Stomach smooth muscle (tissue), 2 donors: ENCODE measurements at regions not wholly inside any gene's neighbourhood (a gene's known extent, or its start where the extent isn't known, plus 50 kb on each side); places are given as distances from the start of the nearest gene placed in this dataset.
"Not testable (repeated sequence)": the region's sequence is repeated elsewhere in the genome, so short reads cannot be mapped to it uniquely, and the experiment has no call there.

ENCODE experiments used
- H3K27ac ChIP-seq: one replicate; pipeline ENCODE4 v1.7.0; 2013; ENCODE audit warnings: mild to moderate bottlenecking, low read length, inconsistent platforms
- H3K27me3 ChIP-seq, 2 donors: one replicate each; pipeline ENCODE4 v1.7.0; 2013; ENCODE audit warnings: low read length in 2 of 2; ENCODE audit not compliant: insufficient read depth in 2 of 2, control insufficient read depth in 1 of 2
- H3K36me3 ChIP-seq, 2 donors: one replicate each; pipeline ENCODE4 v1.7.0; 2013; ENCODE audit warnings: low read length in 2 of 2; ENCODE audit not compliant: control insufficient read depth in 2 of 2, insufficient read depth in 2 of 2
- H3K4me1 ChIP-seq: one replicate; pipeline ENCODE4 v1.7.0; 2013; ENCODE audit warnings: low read length; ENCODE audit not compliant: control insufficient read depth, insufficient read depth
- H3K4me3 ChIP-seq, 2 donors: one replicate each; pipeline ENCODE4 v1.7.0; 2013; ENCODE audit warnings: low read length in 2 of 2
- H3K9ac ChIP-seq, 2 donors: one replicate each; pipeline ENCODE4 v1.7.0; 2013; ENCODE audit warnings: low read length in 2 of 2, mild to moderate bottlenecking in 1 of 2
- H3K9me3 ChIP-seq, 2 donors: one replicate each; pipeline ENCODE4 v1.7.0; 2013; ENCODE audit warnings: low read length in 2 of 2; ENCODE audit not compliant: control insufficient read depth in 2 of 2
- donor health status: healthy.
- donor health status: Pancreatic carcinoma.

DNA sequence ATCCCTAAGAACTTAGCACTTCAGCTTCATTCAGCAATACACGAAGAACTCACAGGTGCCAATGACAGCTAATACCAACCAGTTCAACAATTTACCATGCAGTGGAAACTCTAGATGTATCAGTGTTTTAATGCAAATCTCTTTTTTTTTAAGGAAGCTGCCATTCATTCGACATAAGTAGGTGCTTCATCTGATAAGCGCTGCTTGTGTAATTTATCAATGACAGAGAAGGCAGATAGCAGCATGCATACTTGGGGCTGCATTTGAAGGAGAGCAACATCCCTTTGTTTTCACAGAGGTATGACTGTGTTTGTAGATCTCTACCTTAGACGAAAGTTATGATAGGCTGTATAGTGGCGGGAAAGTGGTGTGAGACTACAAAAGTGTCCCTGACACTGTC, 977.1 kb downstream of the AACS start:
- no peaks in the 10 kb centered on the region for H3K27me3 ChIP-seq
- no peaks in the 10 kb centered on the region for H3K9me3 ChIP-seq
- H3K9ac ChIP-seq, result no peak overlapping the region
- no peak overlapping the region for H3K27ac ChIP-seq
- no peak overlapping the region for H3K4me3 ChIP-seq
- H3K36me3 ChIP-seq, result no peaks in the 10 kb centered on the region
- no peaks in the 10 kb centered on the region for H3K4me1 ChIP-seq

DNA sequence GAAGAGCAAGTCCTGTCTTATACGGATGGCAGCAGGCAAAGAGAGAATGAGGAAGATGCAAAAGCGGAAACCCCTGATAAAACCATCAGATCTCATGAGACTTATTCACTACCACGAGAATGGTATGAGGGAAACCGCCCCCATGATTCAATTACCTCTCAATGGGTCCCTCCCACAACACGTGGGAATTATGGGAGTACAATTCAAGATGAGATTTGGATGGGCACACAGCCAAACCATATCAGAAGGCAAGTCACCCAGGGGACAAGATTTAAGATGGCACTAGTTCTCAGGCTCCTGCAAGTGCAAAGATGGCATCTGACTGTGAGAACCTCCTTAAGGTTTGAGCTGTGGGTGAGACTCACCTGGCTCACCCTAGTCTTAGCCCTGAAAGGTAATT, 984.3 kb downstream of the AACS start:
- H3K27ac ChIP-seq, result not testable (repeated sequence)

DNA sequence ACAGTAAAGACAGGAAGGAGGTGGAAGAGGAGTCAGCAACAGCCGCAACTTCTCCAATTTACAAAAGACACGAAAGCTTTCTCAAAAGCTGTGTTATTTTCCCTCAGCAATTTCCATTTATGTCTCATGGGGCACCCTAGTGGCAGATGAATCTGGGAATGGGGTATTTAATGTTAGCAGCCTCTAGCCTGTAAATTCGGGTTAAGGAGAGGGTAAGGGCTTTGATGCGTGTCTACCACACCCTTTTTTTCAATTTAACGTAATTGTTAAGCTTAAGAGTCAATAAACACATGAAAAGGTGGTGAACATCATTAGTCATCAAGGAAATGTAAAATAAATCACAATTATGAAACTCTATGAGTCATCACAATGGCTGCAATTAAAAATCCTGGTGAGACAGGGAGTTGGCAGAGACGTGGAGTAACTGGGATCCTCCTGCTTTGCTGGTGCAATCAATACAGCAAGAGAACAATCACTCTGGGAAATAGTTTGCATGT, 986.4 kb downstream of the AACS start:
- no peak overlapping the region for H3K27ac ChIP-seq
- H3K9me3 ChIP-seq, result no peaks in the 10 kb centered on the region
- no peak overlapping the region for H3K4me3 ChIP-seq
- H3K9ac ChIP-seq, result no peak overlapping the region
- H3K36me3 ChIP-seq, result no peaks in the 10 kb centered on the region
- H3K27me3 ChIP-seq, result no peaks in the 10 kb centered on the region
- no peaks in the 10 kb centered on the region for H3K4me1 ChIP-seq

More for the DNA sequence above, 984.3 kb downstream of the AACS start:
- not testable (repeated sequence) for H3K9ac ChIP-seq, H3K36me3 ChIP-seq, H3K4me3 ChIP-seq, H3K27me3 ChIP-seq, H3K9me3 ChIP-seq, H3K4me1 ChIP-seq

DNA sequence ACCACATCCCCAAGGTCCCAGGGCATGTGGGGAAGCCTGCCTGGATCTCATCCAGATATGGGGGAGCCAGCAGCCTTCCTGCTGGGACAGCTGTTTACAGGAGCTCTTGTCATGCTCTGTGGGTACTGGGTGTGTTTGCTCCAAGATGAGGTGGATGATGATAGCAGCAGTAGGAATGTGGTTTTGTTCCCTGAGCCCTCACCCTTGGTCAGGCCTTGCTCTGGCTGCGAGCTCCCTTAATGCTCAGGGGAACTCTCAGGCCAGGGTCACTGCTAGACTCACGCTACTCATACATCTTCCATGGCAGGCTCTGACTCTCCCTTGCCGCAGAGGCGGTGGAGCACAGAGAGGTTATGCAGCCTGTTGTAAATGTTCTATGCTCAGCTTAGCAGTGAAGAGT, 990.3 kb downstream of the AACS start:
- H3K27me3 ChIP-seq, result no peaks in the 10 kb centered on the region

DNA sequence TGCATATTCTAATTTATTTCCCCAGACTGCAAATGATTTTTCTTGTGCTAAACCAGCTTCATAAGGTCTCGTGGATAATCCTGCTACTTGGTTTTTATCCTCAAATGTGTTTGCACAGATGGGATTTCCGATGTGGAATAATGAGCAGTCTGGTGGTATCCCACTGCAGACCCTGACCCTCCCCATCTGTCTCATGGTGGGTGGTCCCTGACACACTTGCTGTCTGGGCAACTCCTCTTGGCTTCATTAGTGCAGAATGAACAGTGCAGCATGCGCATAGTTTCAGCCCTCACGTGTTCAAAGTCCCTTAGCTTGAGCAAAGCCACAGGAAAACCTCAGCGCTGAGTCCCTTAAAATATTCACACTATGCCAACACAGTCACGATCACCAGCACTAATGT, 996.5 kb downstream of the AACS start:
- H3K4me3 ChIP-seq, result no peak overlapping the region
- no peak overlapping the region for H3K27ac ChIP-seq
- H3K9me3 ChIP-seq, result peaks cover 4% of the 10 kb centered on the region in 2 donors
- no peak overlapping the region for H3K9ac ChIP-seq
- no peaks in the 10 kb centered on the region for H3K4me1 ChIP-seq
- no peaks in the 10 kb centered on the region for H3K36me3 ChIP-seq
- H3K27me3 ChIP-seq, result no peaks in the 10 kb centered on the region

More for the DNA sequence above, 990.3 kb downstream of the AACS start:
- no peaks in the 10 kb centered on the region for H3K9me3 ChIP-seq
- no peaks in the 10 kb centered on the region for H3K36me3 ChIP-seq
- H3K9ac ChIP-seq, result no peak overlapping the region
- no peaks in the 10 kb centered on the region for H3K4me1 ChIP-seq
- no peak overlapping the region for H3K4me3 ChIP-seq
- no peak overlapping the region for H3K27ac ChIP-seq

DNA sequence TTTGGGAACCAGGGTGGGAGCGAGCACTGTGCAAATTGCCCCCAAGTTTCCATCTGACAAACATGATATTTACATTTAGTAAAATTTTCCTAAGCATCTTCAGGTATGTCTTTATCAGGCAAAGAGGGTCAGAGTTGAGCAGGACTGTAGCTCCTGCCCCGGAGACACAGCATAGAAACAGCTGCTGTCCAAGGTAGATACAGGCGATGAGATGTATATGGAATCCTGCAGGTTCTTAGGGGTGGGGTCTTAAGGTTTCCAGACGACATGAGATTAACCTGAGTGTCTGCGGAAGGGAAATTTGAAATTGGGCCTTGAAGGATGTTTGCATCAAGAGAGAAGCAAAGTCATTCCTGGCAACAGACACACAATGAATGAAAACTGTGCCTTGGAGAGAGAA, 998.8 kb downstream of the AACS start:
- H3K36me3 ChIP-seq, result no peaks in the 10 kb centered on the region
- H3K27ac ChIP-seq, result no peak overlapping the region
- no peak overlapping the region for H3K4me3 ChIP-seq
- no peaks in the 10 kb centered on the region for H3K4me1 ChIP-seq
- peaks cover 4% of the 10 kb centered on the region in 2 donors for H3K9me3 ChIP-seq
- no peaks in the 10 kb centered on the region for H3K27me3 ChIP-seq
- no peak overlapping the region for H3K9ac ChIP-seq

DNA sequence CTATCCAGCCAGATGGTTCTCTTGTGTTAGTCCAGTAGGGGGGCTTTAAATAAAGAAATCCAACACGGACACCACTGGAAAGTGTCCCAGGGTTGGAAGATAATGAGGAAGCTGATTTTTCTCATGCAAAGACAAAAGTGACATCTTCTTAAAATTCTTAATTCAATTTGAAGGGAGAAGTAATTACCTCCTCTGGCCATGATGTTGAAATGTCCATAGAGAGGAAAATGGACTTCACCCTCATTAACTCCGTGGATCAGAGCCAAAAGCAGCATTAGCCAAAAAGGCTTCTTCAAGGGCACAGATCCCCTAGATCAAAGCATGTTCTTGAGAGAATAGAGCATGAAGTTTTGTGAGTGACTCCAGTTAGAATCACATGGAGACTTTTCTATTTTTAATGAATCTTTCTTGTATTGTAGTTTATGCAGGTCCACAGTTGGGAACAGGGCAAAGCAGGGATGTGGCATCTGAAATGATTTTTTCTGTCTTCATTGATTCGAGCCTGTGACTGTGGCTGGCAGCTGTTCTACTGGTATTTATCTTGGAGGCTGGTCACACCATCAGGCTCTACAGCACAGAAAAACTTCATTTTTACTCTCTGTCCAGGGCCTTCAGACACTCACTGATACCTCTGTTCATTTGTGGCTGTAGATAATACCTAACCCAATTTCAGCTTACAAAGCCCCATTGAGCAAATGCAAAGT, 1002.5 kb downstream of the AACS start:
- no peak overlapping the region for H3K4me3 ChIP-seq
- H3K4me1 ChIP-seq, result no peaks in the 10 kb centered on the region
- H3K9ac ChIP-seq, result no peak overlapping the region
- peaks cover 15 to 24% of the 10 kb centered on the region in 2 donors for H3K9me3 ChIP-seq
- no peaks in the 10 kb centered on the region for H3K36me3 ChIP-seq
- H3K27me3 ChIP-seq, result no peaks in the 10 kb centered on the region
- no peak overlapping the region for H3K27ac ChIP-seq

DNA sequence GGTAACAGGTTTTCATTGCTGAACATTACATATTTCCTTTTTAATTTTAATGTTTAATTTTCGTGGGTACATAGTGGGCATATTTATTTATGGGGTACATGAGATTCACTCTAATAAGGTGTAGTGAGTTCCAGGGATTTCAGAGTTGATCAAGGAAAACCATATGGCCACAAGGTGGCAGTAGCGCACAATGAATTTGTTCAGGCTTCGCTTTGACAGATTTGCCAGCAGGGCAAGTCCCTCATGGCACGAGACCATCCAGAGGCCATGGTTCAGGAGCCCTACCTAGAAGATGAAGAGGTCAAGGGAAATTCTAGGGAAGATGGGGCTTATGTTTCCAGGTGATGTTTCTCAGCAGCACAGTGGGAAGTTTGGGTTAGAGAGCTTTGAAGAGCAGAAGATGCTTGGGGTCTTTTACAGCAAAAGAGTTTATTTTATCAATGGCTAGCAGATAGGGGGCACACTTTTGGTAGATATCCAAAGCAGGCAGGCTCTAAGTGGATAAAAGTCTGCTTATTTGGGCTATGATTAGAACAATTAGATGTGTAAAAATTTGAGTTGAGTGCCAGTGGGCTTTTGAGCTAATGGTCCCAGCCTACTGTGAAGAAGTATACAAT, 1004.4 kb downstream of the AACS start:
- Histone ChIP-seq H3K4me1 (no peaks in the 10 kb centered on the region), H3K4me3 (no peak overlapping the region), H3K36me3 (no peaks in the 10 kb centered on the region), H3K9me3 (peaks cover 15 to 24% of the 10 kb centered on the region in 2 donors), H3K27ac (no peak overlapping the region), H3K27me3 (no peaks in the 10 kb centered on the region), H3K9ac (no peak overlapping the region)

DNA sequence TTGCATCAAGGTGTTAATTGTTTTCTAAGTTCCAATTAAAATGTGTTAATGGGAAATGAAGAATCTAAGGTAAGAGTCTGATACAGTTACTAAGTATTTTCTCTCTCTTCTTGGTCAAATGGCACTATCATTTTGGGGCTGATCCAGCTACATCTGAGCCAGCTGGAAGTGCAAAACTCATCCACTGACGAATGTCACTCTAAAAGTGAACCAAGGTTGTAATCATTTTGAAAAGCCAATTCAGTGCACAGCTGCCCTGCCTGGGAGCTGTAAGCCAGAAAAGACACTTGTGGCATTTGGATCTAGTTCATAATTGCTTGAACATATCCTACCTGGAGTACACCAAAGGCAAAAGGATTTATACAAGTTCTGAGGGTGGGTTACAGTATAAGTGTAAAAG, 1011.3 kb downstream of the AACS start:
- H3K4me3 ChIP-seq, result no peak overlapping the region
- no peaks in the 10 kb centered on the region for H3K4me1 ChIP-seq
- no peak overlapping the region for H3K27ac ChIP-seq
- peaks cover 0 to under 1% of the 10 kb centered on the region in 2 donors for H3K9me3 ChIP-seq
- H3K9ac ChIP-seq, result no peak overlapping the region
- H3K36me3 ChIP-seq, result no peaks in the 10 kb centered on the region
- H3K27me3 ChIP-seq, result no peaks in the 10 kb centered on the region

DNA sequence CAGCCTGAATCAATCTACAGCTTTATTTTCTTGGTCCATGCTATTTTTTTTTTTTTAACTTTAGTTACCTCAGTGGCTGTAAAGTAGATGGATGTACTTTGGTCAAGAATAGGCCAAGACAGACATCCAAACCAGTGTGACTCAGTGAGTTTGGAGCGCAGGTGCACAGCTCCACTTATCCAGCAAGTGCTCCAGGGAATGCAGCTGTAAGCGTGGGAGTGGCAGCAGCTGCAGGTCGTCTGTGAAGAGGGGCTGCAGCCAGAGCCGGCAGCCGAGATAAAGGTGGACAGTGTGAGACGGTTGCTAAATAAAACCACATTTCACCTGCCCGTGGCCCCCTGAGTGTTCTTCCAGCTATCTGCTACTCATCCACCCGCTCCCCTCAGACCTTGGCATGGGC, 1018.7 kb downstream of the AACS start:
- Histone ChIP-seq H3K4me3 (no peak overlapping the region), H3K4me1 (no peaks in the 10 kb centered on the region), H3K27ac (no peak overlapping the region), H3K36me3 (no peaks in the 10 kb centered on the region), H3K9ac (no peak overlapping the region), H3K9me3 (peaks cover 0 to 4% of the 10 kb centered on the region in 2 donors), H3K27me3 (peaks cover 0 to 2% of the 10 kb centered on the region in 2 donors)

DNA sequence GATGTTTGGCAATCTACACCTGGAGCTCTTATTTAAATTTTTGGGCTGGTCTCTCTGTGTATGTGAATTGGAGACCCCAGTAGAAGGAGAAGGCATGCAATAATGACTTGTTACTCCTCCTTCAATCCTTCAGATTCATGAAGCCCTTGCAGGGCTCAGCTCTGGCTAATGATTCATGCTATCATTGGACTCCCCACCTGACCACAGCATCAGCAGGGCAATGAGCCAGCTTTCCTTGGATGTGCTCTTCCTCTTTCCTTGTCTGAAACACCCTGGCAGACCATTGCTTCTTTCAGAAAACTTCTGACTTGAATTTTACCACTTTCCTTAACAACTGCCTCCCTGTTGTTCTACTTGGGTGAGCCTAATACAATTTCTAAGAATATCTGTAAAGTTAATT, 1019.2 kb downstream of the AACS start:
- no peaks in the 10 kb centered on the region for H3K4me1 ChIP-seq
- no peak overlapping the region for H3K27ac ChIP-seq
- H3K27me3 ChIP-seq, result peaks cover 0 to 2% of the 10 kb centered on the region in 2 donors
- no peaks in the 10 kb centered on the region for H3K36me3 ChIP-seq
- H3K9ac ChIP-seq, result no peak overlapping the region
- H3K9me3 ChIP-seq, result peaks cover 0 to 4% of the 10 kb centered on the region in 2 donors
- H3K4me3 ChIP-seq, result no peak overlapping the region
